ENCODE measurements at regions not wholly inside any gene's neighbourhood (a gene's known extent, or its start where the extent isn't known, plus 50 kb on each side); places are given as distances from the start of the nearest gene placed in this dataset.

GRCh38 chr11:13120691-13121090, 111.6 kb downstream of the RASSF10 start:
- TF ChIP-seq, protein P1, sequence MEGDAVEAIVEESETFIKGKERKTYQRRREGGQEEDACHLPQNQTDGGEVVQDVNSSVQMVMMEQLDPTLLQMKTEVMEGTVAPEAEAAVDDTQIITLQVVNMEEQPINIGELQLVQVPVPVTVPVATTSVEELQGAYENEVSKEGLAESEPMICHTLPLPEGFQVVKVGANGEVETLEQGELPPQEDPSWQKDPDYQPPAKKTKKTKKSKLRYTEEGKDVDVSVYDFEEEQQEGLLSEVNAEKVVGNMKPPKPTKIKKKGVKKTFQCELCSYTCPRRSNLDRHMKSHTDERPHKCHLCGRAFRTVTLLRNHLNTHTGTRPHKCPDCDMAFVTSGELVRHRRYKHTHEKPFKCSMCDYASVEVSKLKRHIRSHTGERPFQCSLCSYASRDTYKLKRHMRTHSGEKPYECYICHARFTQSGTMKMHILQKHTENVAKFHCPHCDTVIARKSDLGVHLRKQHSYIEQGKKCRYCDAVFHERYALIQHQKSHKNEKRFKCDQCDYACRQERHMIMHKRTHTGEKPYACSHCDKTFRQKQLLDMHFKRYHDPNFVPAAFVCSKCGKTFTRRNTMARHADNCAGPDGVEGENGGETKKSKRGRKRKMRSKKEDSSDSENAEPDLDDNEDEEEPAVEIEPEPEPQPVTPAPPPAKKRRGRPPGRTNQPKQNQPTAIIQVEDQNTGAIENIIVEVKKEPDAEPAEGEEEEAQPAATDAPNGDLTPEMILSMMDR (IDR thresholded peaks at IDR 0.05): no peak
- TF ChIP-seq POLR2A (IDR thresholded peaks at IDR 0.05): no peak

Data from thyroid gland (tissue), 4 donors.